Stimulated activated CD4-positive, alpha-beta T cell treated with anti-CD3 and anti-CD28 coated beads, Interleukin-15, amount 100 ng/mL, for 24 hours (primary cell): ENCODE measurements at regions not wholly inside any gene's neighbourhood (a gene's known extent, or its start where the extent isn't known, plus 50 kb on each side); places are given as distances from the start of the nearest gene placed in this dataset.
"Not testable (repeated sequence)": the region's sequence is repeated elsewhere in the genome, so short reads cannot be mapped to it uniquely, and the experiment has no call there.

ENCODE experiments used
- DNase-seq: peaks from one replicate; pipeline ENCODE4 v3.0.0-alpha.2; 2020

DNA sequence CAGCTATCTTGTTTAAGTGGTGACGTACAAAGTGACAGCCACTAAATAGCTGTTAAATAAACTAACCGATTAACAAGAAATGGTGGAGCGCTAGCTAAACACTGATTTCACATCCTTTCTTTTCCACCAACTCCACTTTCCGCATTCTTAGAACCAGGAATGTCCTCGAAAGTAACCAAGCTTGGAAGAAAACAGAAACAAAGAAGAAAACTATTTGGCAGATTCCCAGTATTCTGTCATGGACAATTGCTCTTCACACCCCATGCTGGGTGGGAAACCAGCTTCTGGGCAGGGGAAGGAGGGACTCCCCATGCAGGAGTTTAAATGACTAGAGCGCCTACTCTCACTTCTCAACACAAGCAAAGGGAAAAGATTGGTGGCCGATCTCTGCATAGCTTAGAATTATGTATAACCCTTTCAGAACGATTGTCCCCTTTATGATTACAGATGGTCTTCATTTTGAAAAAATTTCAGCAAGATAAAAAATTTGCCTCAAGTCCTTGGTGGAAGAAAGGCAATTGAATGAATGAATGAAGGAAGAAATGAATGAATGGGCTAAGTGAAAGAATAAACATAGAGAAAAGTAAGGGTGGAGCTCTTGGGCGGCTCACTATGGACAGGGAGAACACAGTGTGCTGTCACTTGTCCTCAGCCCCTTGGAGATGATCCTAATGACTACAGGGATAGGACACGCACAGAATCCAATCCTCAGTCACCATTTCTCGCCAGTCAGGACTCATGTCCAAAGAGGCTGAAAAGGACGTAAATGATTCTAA, 148.7 kb upstream of the NEDD9 start:
- DNase-seq, result no peak

DNA sequence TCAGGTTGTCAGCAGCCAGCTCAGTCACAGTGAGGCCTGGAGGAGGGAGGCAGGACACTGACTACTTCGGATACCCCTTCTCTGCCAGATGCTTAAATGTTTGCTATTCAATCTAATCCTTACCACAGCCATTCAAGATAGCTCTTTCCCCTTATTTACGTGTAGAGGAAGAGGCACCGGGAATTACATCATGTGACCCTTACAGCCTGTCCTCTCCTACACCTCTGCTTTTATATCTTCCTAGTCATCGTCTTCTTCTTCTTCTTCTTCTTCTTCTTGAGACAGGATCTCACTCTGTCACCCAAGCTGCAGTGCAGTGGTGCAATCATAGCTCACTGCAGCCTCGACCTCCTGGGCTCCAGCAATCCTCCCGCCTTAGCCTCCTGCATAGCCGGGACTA, 148.1 kb upstream of the NEDD9 start:
- no peak for DNase-seq

DNA sequence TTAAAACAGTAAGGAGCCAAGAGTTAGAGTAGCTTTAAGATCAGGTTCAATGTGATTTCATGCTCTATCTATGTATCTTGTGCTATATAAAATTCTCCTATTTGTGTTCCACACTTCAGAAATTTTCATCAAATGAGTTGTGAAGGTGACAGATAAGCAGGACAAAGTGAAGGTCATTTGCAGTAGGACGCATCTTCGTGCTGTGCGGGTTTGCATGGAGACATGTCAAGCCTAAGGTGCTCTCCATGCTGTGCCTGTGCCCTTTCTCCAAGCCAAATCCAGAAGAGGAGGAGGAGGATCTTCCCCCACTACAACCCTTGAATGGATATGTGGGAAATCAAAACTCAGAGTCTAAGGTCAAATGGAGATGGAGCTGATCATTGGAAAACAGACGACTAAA, 147.3 kb upstream of the NEDD9 start:
- DNase-seq, result no peak

DNA sequence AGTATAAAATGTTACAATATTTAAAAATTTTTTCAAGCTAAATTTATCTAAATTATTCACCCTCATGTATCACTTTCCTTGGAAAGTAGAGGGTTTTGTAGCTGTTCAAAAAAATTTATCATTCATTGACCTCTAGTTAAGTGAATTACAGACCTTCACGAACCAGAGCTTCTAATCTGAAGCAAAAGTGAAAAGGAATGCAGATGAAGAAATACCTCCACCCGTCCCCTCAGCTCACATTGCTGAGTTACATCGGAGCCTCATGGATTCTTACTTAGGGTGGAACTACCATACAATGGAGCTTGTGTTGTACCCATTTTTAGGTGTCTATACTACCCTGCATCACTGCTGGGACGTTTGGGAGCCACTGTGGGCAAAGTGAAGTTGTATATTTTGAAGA, 146.2 kb upstream of the NEDD9 start:
- DNase-seq, result no peak

DNA sequence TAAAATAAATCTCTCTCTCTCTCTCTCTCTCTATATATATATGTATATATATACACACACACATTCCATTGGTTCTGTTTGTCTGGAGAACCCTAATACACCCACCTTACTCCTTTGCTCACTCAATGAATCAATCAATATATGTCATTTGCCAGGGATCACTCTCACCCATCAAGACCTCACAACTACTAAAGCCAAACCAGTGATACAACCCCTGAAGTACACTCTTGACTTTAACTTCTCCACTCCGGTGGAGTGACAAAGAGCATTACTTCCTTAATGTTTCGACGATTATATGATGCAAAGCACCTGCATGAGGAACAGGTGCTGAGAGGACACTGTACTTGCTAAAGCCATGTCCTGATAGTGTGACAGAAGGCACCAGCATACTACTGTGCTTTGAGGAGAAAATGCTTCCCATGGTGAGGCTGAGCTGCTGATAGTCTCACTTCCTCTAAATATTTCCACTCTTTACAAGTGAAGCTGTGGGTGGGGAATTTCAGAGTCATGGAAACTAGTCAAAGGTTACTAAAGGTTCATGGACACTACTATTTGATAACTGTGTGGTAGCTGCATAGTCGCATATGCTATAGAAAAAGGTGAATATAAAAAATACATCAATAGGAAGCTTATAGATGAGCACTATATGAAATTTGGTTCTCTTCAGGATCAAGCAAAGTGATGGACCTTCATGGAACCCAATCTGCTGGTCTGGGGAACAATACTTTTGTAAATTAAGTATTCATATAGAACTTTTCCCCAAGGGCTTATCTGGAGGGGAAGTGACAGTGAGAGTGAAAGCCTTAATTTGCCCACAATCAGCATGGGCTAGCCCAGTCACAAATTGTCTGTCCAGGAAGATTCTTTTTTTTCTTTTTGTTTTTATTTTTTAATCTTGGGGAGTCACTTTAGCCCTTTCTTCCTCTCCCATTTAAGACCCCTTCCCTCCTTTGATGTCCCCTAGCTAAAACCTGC, 141.9 kb upstream of the NEDD9 start:
- DNase-seq, result peak; percentile 49

DNA sequence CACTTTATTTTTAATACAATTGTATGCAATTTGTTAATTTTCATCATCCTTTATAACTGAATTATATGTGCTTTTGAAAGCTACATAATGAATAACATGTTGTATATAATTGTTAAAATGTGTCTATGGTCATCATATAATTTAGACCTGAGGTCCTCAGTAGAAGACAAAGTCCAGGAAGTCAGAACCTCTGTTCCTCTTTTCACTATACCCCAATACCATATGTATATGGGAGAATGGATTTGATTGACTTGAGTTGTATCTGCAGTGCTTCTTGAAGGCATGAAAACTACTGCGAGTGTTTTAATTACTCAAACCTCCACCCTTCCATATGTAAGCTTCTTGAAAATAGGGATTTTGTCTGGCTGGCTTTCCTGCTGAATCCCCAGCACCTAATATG, 140.7 kb upstream of the NEDD9 start:
- DNase-seq, result no peak

DNA sequence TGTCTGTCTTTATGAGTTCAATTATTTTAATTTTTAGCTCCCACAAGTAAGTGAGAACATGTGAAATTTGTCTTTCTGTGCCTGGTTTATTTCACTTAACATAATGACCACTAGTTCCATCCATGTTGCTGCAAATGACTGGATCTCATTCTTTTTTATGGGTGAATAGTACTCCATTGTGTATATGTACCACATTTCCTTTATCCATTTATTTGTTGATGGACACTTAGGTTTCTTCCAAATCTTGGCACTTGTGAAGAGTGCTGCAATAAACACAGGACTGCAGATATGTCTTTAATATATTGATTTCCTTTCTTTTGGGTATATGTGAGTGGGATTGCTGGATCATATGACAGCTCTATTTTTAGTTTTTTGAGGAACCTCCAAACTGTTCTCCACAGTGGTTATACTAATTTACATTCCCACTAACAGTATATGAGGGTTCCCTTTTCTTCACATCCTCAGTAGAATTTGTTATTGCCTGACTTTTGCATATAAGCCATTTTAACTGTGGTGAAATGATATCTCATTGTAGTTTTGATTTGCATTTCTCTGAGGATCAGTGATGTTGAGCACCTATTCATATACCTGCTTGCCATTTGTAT, 139.8 kb upstream of the NEDD9 start:
- DNase-seq, result not testable (repeated sequence)

DNA sequence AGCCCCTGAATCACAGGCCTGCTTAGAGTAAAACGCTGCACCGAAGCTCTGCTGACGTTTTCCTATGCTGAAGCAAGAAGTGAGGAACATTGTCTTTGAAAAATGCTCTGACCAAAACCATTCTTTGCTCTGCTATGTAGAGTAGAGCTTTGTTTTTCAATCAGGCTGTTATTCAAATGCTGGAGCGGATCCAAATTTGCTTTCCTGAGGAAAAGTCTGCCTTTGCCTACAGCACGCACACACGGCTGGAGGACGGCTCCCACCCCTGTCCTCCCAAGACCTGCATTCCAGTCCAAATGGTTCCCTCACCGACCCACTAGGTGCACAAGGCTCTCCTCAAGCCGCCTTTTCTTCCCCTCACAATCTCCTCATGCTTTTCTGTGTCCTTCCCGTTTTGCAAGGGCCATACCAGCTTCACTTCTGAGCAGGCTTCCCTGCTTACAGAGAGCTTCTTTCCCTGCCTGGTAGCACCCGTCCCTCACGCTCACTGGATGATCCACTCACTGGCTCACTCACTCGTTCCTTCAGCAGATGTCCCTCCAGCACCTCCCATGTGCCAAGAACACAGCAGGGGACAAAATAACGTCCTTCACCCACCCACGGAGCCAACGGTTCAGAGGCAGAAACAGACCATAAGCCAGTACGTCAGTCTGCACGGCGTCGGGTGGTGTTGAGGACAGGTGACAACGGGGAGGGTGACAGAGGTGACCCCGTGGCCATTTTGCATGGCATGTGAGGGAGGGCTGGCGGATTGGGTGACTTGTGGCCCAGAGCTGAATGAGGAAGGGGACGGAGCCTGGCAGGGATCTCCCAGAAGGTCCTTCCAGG, 137.9 kb upstream of the NEDD9 start:
- no peak for DNase-seq

DNA sequence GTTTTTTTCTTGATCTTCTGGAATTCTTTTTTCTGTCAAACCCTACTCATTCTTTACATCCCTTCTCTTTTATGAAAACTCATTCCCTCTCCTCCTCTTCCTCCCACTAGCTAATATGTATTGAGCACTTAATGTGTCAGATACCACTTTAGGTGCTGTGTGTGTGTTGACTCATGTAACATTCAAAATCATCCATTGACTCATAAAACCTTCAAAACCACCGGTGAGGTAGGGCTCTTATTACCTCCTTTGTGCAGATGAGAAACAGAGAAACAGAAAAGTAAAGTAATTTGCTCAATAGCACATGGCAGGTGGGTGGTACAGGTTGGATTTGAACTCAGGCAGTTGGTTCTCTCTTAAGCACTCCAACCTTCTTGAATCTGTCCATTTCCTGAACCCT, 136.3 kb upstream of the NEDD9 start:
- DNase-seq, result peak; percentile 41

DNA sequence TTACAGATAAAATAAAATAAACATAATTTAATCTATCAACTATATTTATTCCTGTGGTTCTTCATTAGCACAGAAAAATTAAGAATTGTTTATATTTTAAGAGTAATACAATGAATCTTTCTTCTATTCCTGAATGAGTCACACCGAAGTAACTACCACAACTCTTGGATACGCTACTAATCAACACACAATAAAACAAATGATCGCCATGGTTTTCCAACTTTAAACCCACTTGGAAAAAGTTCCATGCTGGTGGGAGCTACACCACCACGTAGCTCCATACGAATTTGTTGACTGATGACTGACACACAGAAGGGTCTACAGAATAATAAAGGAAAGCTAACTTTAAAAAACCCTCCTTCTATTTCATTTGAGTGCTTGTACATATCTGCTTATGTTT, 135.8 kb upstream of the NEDD9 start:
- no peak for DNase-seq

DNA sequence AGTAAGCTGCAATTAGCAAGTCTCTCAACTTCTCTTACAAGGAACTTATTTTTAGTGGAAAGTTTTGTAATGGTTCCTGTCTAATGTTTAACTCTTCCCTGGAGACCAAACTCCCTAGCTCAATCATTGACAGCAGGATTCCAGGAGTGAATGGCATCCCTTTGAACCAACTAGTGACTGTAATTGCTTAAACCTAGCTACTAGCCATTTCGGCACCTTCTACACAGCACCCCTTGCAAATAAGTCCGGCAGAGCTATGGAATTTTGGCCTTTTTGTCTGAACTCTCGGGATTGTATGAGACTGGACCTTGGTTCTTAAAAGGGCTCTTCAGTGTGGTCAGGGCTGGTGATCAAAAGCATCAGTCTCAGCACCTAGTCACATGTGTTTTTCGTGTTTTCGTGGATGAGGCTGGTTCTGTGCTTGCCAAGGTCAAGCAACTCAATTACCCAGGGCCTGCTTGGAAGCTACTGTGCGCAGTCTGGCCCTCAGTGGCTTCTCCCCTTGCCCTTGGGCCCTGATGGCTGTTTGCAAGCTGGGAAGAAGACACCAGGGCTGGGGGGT, 135.3 kb upstream of the NEDD9 start:
- no peak for DNase-seq

DNA sequence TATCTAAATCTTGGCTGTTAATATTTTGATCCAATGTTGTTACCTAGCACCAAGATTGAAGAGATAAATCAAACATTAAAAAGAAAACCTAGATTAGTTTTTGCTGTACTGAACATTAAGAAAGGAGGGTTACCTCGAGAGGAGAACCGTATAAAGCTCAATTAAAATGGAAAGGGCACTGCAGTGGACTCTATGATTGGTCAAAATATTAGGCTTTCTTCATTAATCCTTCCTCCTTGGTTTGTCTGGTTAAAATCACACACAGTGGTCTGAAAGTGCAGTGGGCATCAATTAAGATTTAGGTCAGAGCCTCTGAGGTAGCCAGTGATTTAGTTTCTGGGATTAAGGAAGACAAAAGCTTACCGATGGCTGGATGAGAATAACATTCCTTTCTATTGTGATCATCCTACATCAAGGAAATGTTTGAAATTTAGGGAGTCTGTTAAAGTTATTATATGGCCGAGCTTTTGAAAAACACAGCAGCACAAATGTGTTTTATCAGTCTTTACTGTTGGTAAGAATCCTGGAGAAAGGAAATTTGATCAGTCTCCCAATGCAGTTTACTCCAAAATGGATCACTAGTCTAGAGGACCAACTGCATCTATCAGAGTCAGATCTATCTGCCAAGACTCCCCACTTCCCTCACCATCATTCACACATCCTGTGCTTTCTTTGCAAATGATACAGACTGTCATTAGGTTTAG, 134.6 kb upstream of the NEDD9 start:
- no peak for DNase-seq

DNA sequence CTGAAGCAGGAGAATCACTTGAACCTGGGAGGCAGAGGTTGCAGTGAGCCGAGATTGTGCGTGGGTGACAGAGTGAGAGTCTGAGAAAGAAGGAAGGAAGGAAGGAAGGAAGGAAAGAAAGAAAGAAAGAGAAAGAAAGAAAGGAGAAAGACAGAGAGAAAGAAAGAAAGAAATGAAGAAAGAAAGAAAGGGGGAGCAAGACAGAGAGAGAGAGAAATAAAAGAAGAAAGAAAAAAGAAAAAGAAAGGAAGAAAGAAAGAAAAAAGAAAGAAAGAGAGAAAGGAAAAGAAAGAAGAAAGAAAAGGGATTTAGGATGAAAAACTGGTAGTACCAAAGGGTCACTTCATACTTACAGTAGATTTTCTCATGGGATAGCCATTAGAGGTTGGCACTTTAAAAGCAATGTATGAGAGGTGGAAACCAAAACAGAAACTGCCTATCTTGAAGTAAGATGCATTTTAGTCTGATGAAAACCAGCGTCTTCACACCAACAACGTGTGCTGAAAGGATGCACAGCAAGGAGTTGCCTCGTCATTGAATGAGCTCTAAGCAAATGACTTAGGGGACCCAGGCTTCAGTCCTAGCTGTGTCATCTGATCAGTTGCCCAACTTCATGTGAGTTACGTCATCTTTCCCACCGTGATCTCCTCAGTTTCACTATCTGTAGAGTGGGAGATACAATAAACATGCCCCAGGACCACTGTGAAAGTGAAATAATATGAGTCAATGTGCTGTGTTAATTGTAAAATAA, 133.9 kb upstream of the NEDD9 start:
- DNase-seq, result peak; percentile 63

DNA sequence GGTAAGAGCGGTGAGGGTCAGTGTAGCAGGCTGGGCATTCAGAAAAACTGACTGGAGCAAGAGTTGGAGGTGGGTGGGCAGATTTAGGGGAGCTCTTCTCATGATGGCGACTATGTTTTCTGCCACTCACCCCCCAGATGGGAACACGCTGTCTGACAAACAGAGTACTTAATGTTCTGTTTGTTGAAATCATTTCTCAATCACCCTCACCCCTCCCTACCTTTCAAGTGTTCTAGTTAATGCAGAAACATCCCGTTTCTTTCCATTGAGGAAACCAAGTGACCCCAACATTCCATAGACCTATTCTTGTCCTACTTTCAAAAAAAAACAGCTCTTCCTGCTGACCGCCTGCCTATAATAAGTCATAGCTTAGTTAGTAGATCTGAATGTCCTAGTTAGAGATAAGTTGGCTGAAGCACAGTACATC, 132.5 kb upstream of the NEDD9 start:
- no peak for DNase-seq

DNA sequence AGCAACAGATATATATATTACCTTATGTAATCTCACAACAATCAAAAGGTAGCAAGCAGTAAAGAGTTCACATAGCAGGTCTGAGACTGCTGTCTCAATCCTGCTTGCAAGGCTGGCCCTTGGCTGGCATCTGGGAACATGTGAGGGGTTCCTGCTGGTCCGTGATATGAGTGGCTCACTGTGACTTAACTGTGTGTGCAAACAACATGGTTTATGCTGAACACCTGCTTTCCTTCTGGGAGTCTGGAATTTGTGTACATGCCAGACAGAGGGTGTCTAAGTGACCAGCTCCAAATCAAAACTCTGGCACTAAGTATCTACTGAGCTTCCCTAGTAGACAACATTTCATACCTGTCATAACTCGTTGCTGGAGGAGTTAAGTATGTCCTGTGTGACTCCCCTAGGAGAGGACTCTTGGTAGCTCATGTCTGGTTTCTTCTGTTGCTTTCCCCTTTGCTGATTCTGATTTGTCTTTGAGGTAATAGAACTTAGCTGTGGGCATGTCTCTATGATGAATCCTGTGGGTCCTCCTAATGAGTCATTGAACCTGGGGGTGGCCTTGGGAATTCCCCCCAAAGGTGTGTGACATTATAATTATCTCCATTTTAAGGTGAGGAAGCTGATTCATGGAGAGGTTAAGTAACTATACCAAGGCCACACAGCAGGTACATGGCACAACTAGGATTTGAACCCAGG, 131.6 kb upstream of the NEDD9 start:
- peak; percentile 72 for DNase-seq

DNA sequence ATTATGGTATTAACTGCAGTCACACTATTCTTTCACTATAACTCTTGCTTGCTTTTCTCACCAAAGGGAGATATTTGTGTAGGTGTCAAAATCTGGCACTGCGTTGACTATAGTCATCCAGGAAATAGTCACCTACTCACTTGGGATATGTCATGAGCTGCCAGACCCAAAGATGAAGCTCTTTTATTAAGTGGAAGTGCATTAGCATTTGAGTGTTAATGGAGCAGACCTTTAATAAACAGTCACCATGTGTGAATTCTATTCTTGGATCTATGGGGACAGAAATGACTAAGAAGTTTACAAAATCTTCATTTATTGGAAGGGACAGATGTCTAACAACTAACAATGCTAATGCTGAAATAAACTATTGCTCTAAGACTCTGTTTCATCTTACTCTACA, 130.1 kb upstream of the NEDD9 start:
- no peak for DNase-seq

DNA sequence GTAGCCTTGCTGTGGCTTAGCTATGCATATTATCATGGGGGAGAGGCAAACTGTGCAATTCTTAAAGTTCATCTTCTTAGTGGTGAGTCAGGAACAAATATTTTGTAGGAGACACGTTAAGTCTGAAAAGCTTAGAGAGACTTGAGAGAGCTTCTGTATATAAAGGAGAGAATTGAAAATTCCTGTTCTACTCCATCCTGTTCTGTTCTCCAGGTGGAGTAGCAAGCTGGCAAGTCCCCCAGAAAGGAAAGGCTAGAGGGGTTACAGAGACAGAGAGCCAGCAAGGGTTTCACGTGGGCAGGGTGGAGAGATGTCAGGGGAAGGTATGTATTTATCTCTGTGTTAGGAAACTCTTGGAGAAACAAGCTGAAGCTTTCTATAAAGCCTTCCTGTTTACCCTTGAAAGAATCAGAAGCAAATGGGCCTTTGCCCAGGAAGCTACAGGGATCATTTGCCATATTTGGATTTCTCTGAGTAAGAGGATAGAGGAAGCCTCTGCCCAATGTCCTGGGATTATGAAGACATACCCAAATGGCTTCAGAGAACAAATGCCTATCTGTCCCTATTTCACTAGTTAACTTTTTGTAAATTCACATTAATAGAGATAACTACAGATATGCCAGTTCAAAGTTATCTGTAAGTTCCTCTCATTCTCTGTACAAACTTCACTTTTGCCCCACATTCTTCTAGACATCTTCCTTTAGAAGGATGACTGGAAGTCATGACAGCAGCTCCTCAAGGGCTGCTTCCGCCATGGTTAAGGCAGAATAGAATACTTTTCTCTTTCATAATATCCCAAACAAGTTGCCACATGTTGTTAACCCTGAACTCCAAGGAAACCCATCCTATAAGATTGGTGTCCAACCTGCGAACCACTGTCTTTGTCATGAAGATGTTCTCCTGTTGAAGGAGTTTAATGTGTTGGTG, 126.7 kb upstream of the NEDD9 start:
- DNase-seq, result no peak

DNA sequence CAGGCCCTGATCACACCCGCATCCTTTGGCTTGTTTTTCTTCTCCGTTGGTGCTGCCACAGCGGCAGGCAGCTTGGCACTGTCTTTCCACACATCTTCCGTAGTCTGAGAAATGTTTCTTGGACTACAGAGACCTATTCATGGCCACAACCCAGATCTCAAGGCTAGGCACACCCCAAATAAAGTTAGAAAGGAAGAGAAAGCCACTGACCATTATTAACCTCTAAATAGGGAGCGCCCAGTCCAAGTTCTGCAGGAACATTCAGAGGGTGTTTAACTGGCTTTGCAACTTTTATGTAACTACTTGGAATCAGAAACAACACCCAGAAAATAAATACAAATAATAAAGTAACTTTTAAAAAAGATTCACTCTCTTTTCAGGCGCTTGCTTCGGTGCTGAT, 124.8 kb upstream of the NEDD9 start:
- no peak for DNase-seq
